ENCODE measurements at regions not wholly inside any gene's neighbourhood (a gene's known extent, or its start where the extent isn't known, plus 50 kb on each side); places are given as distances from the start of the nearest gene placed in this dataset.

- TF ChIP-seq TAF1 (IDR thresholded peaks at IDR 0.05; ENCODE audit: borderline replicate concordance, insufficient read depth, low read length), result no peak
- no peak for TF ChIP-seq POLR2AphosphoS5 (IDR thresholded peaks at IDR 0.05; ENCODE audit: low read depth, low read length)
- TF ChIP-seq REST (IDR thresholded peaks at IDR 0.05; ENCODE audit: insufficient read depth in 1 of 2, low read depth in 2 of 2, low read length in 2 of 2), result no peak
- TF ChIP-seq SIN3A (IDR thresholded peaks at IDR 0.05; ENCODE audit: borderline replicate concordance, insufficient read depth, low read length), result no peak
Measured at GRCh38 chr7:138289082-138289481, 171.0 kb upstream of the TRIM24 start.
